IMR-90 (cell line): ENCODE measurements at regions not wholly inside any gene's neighbourhood (a gene's known extent, or its start where the extent isn't known, plus 50 kb on each side); places are given as distances from the start of the nearest gene placed in this dataset.

Experiments used
- CTCF ChIP-seq: conservative IDR thresholded peaks from 2 replicates; pipeline ENCODE4 v1.5.1; 2012; ENCODE audit warnings: mild to moderate bottlenecking, low read depth, low read length, improper control_type of control experiment
- FOS ChIP-seq: fragments of 150-350 bp; IDR thresholded peaks from 2 replicates; pipeline ENCODE4 v1.6.1; 2016; ENCODE audit warnings: low read depth, low read length
- SMC3 ChIP-seq: fragments of 150-350 bp; IDR thresholded peaks from 2 replicates; pipeline ENCODE4 v1.6.1; 2016; ENCODE audit warnings: low read depth, mild to moderate bottlenecking, antibody characterized with exemption, low read length, moderate library complexity

DNA sequence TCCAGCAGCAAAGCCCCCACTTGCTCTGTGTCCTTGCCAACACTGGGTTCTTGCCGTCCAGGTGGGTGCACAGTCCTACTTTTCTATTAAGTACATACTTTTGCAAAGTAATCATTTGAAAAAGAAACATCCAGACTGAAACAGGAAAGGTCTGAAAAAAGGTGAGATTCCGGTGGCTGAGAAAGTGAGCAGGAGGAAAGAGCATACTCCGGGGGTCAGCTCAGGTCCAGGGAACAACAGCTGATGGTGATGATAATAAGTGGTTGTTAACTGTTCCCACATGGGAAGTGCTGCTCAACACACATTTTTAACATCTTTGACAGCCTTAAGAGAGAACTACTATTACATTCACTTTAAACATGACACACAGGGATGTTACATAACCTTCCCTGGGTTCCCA, 86.1 kb upstream of the UXS1 start:
- TF ChIP-seq CTCF (no peak), FOS (no peak), SMC3 (no peak)
